CD8-positive, alpha-beta memory T cell (primary cell): ENCODE measurements at regions not wholly inside any gene's neighbourhood (a gene's known extent, or its start where the extent isn't known, plus 50 kb on each side); places are given as distances from the start of the nearest gene placed in this dataset.

Experiments used
- CTCF ChIA-PET: fragments of 350-600 bp; sonication (Branson Sonifier 250); formaldehyde crosslinking; loops from one replicate; lab custom pipeline; 2021; ENCODE audit warnings: antibody characterized with exemption; lab: Charles Lee
- POLR2A ChIA-PET: fragments of 350-600 bp; sonication (Branson Sonifier 250); formaldehyde crosslinking; loops from one replicate; lab custom pipeline; 2021; ENCODE audit warnings: antibody characterized with exemption; lab: Charles Lee
- DNase-seq, 5 donors: peaks; one replicate each; pipeline versions ENCODE4 v3.0.0 to v3.0.0-alpha.2; 2020 to 2022; ENCODE audit warnings: mixed read lengths in 1 of 5
- H3K27ac ChIP-seq: one replicate; pipeline ENCODE4 v1.7.0; 2013; ENCODE audit warnings: low read depth, mild to moderate bottlenecking, low read length, moderate library complexity
- H3K27me3 ChIP-seq: 2 replicates; pipeline ENCODE4 v1.7.0; 2013; ENCODE audit warnings: low read length, mild to moderate bottlenecking; ENCODE audit not compliant: insufficient read depth, poor library complexity, severe bottlenecking
- H3K36me3 ChIP-seq: 2 replicates; pipeline ENCODE4 v1.7.0; 2013; ENCODE audit warnings: mild to moderate bottlenecking, low read length, moderate library complexity; ENCODE audit not compliant: insufficient read depth
- H3K4me1 ChIP-seq: 2 replicates; pipeline ENCODE4 v1.7.0; 2013; ENCODE audit warnings: mild to moderate bottlenecking, low read length, moderate library complexity; ENCODE audit not compliant: insufficient read depth
- H3K4me3 ChIP-seq: 2 replicates; pipeline ENCODE4 v1.7.0; 2013; ENCODE audit warnings: mild to moderate bottlenecking, low read length
- H3K9me3 ChIP-seq: 2 replicates; pipeline ENCODE4 v1.7.0; 2013; ENCODE audit warnings: mild to moderate bottlenecking, low read length
- H3K27ac Mint-ChIP-seq, 8 donors: one replicate each; pipeline ENCODE4 v1.8.0; 2020 to 2021; ENCODE audit warnings: mixed read lengths in 8 of 8, mild to moderate bottlenecking in 6 of 8, inconsistent platforms in 3 of 8, moderate library complexity in 3 of 8
- H3K27me3 Mint-ChIP-seq, 2 donors: one replicate each; pipeline ENCODE4 v1.8.0; 2020 to 2021; ENCODE audit warnings: mixed read lengths in 2 of 2, mild to moderate bottlenecking in 1 of 2, moderate library complexity in 1 of 2
- H3K36me3 Mint-ChIP-seq, 3 donors: one replicate each; pipeline ENCODE4 v1.8.0; 2020 to 2021; ENCODE audit warnings: mixed read lengths in 3 of 3, inconsistent platforms in 1 of 3, mild to moderate bottlenecking in 1 of 3
- H3K4me1 Mint-ChIP-seq, 3 donors: one replicate each; pipeline ENCODE4 v1.8.0; 2020 to 2021; ENCODE audit warnings: mixed read lengths in 3 of 3, inconsistent platforms in 1 of 3, mild to moderate bottlenecking in 1 of 3
- H3K4me3 Mint-ChIP-seq, 7 donors: one replicate each; pipeline ENCODE4 v1.8.0; 2020 to 2021; ENCODE audit warnings: mixed read lengths in 7 of 7, mild to moderate bottlenecking in 6 of 7, moderate library complexity in 4 of 7, inconsistent platforms in 2 of 7
- H3K9me3 Mint-ChIP-seq, 5 donors: one replicate each; pipeline ENCODE4 v1.8.0; 2020 to 2022; ENCODE audit warnings: mixed read lengths in 5 of 5, mild to moderate bottlenecking in 3 of 5, moderate library complexity in 2 of 5, inconsistent platforms in 1 of 5

GRCh38 chr9:82188817-82189216, 200.2 kb downstream of the SPATA31D1 start:
- no peak overlapping the region for H3K27ac ChIP-seq

GRCh38 chr9:82191082-82191770, 202.7 kb downstream of the SPATA31D1 start:
- peaks cover 0 to 24% (median 5%) of the 10 kb centered on the region in 5 donors for H3K9me3 Mint-ChIP-seq
- ChIA-PET POLR2A (no interaction called here), CTCF (no interaction called here)
- H3K27me3 Mint-ChIP-seq: no peaks in the 10 kb centered on the region
- H3K9me3 ChIP-seq: no peaks in the 10 kb centered on the region
- H3K4me3 Mint-ChIP-seq: no peak overlapping the region
- H3K4me3 ChIP-seq: no peak overlapping the region
- no peaks in the 10 kb centered on the region for H3K4me1 ChIP-seq
- H3K27ac ChIP-seq: no peak overlapping the region
- H3K27me3 ChIP-seq: no peaks in the 10 kb centered on the region
- no peaks in the 10 kb centered on the region for H3K36me3 ChIP-seq
- DNase-seq: no peak
- H3K27ac Mint-ChIP-seq: no peak overlapping the region
- H3K4me1 Mint-ChIP-seq: no peaks in the 10 kb centered on the region
- no peaks in the 10 kb centered on the region for H3K36me3 Mint-ChIP-seq

More at GRCh38 chr9:82188817-82189216, 200.2 kb downstream of the SPATA31D1 start:
- Mint-ChIP-seq H3K9me3 (peaks cover 0 to 22% (median 5%) of the 10 kb centered on the region in 5 donors), H3K4me3 (no peak overlapping the region), H3K36me3 (no peaks in the 10 kb centered on the region), H3K27me3 (no peaks in the 10 kb centered on the region), H3K27ac (no peak overlapping the region), H3K4me1 (peaks cover 0 to 5% (median 0%) of the 10 kb centered on the region in 3 donors)
- ChIA-PET POLR2A (no interaction called here), CTCF (no interaction called here)
- Histone ChIP-seq H3K4me3 (no peak overlapping the region), H3K36me3 (no peaks in the 10 kb centered on the region), H3K9me3 (no peaks in the 10 kb centered on the region), H3K27me3 (no peaks in the 10 kb centered on the region), H3K4me1 (no peaks in the 10 kb centered on the region)
- no peak for DNase-seq

- no peaks in the 10 kb centered on the region for H3K36me3 Mint-ChIP-seq
- H3K27me3 ChIP-seq: no peaks in the 10 kb centered on the region
- no peak overlapping the region for H3K4me3 Mint-ChIP-seq
- no peak overlapping the region for H3K27ac ChIP-seq
- no peak overlapping the region for H3K27ac Mint-ChIP-seq
- peaks cover 0 to 29% (median 5%) of the 10 kb centered on the region in 5 donors for H3K9me3 Mint-ChIP-seq
- H3K27me3 Mint-ChIP-seq: no peaks in the 10 kb centered on the region
- no peaks in the 10 kb centered on the region for H3K4me1 Mint-ChIP-seq
- no peak overlapping the region for H3K4me3 ChIP-seq
- DNase-seq: no peak
- H3K4me1 ChIP-seq: no peaks in the 10 kb centered on the region
- H3K9me3 ChIP-seq: no peaks in the 10 kb centered on the region
- H3K36me3 ChIP-seq: no peaks in the 10 kb centered on the region
- ChIA-PET POLR2A (no interaction called here), CTCF (no interaction called here)
These were observed 203.6 kb downstream of the SPATA31D1 start for GRCh38 chr9:82192211-82192610.

GRCh38 chr9:82196622-82197441, 208.3 kb downstream of the SPATA31D1 start:
- H3K4me3 Mint-ChIP-seq: no peak overlapping the region
- no peaks in the 10 kb centered on the region for H3K4me1 Mint-ChIP-seq
- POLR2A ChIA-PET: no interaction called here
- DNase-seq: no peak
- Histone ChIP-seq H3K27ac (no peak overlapping the region), H3K27me3 (no peaks in the 10 kb centered on the region), H3K9me3 (no peaks in the 10 kb centered on the region), H3K36me3 (no peaks in the 10 kb centered on the region), H3K4me3 (no peak overlapping the region), H3K4me1 (no peaks in the 10 kb centered on the region)
- H3K27me3 Mint-ChIP-seq: no peaks in the 10 kb centered on the region
- no peaks in the 10 kb centered on the region for H3K36me3 Mint-ChIP-seq
- CTCF ChIA-PET: no interaction called here
- H3K27ac Mint-ChIP-seq: no peak overlapping the region
- peaks cover 0 to 18% (median 5%) of the 10 kb centered on the region in 5 donors for H3K9me3 Mint-ChIP-seq

- no peaks in the 10 kb centered on the region for H3K4me1 ChIP-seq
- ChIA-PET POLR2A (no interaction called here), CTCF (no interaction called here)
- H3K36me3 ChIP-seq: no peaks in the 10 kb centered on the region
- no peak for DNase-seq
- Mint-ChIP-seq H3K27ac (no peak overlapping the region), H3K27me3 (no peaks in the 10 kb centered on the region), H3K4me3 (no peak overlapping the region), H3K4me1 (no peaks in the 10 kb centered on the region), H3K9me3 (peaks cover 0 to 23% (median 4%) of the 10 kb centered on the region in 5 donors), H3K36me3 (no peaks in the 10 kb centered on the region)
- H3K27ac ChIP-seq: no peak overlapping the region
- no peaks in the 10 kb centered on the region for H3K27me3 ChIP-seq
- H3K9me3 ChIP-seq: no peaks in the 10 kb centered on the region
- no peak overlapping the region for H3K4me3 ChIP-seq
These were observed 212.6 kb downstream of the SPATA31D1 start for GRCh38 chr9:82201196-82201595.

- Mint-ChIP-seq H3K9me3 (peaks cover 0 to 20% (median 4%) of the 10 kb centered on the region in 5 donors), H3K27me3 (no peaks in the 10 kb centered on the region), H3K36me3 (no peaks in the 10 kb centered on the region), H3K4me1 (no peaks in the 10 kb centered on the region), H3K27ac (no peak overlapping the region), H3K4me3 (no peak overlapping the region)
- Histone ChIP-seq H3K27me3 (no peaks in the 10 kb centered on the region), H3K27ac (no peak overlapping the region), H3K36me3 (no peaks in the 10 kb centered on the region), H3K4me1 (no peaks in the 10 kb centered on the region), H3K4me3 (no peak overlapping the region), H3K9me3 (no peaks in the 10 kb centered on the region)
- ChIA-PET CTCF (no interaction called here), POLR2A (no interaction called here)
- no peak for DNase-seq
These were observed 214.2 kb downstream of the SPATA31D1 start for GRCh38 chr9:82202808-82203207.

- Mint-ChIP-seq H3K27me3 (no peaks in the 10 kb centered on the region), H3K4me3 (no peak overlapping the region), H3K4me1 (no peaks in the 10 kb centered on the region), H3K27ac (peak overlapping the region in 1 of 8 donors; percentile 4), H3K9me3 (peaks cover 2 to 40% (median 10%) of the 10 kb centered on the region in 5 donors), H3K36me3 (no peaks in the 10 kb centered on the region)
- DNase-seq: no peak
- H3K4me3 ChIP-seq: no peak overlapping the region
- no peaks in the 10 kb centered on the region for H3K27me3 ChIP-seq
- POLR2A ChIA-PET: no interaction called here
- H3K4me1 ChIP-seq: no peaks in the 10 kb centered on the region
- no peaks in the 10 kb centered on the region for H3K9me3 ChIP-seq
- CTCF ChIA-PET: no interaction called here
- no peaks in the 10 kb centered on the region for H3K36me3 ChIP-seq
- H3K27ac ChIP-seq: no peak overlapping the region
These were observed 217.9 kb downstream of the SPATA31D1 start for GRCh38 chr9:82206490-82206889.

- ChIA-PET POLR2A (no interaction called here), CTCF (no interaction called here)
- H3K27ac Mint-ChIP-seq: no peak overlapping the region
- no peaks in the 10 kb centered on the region for H3K9me3 ChIP-seq
- no peaks in the 10 kb centered on the region for H3K27me3 ChIP-seq
- DNase-seq: no peak
- no peaks in the 10 kb centered on the region for H3K36me3 Mint-ChIP-seq
- H3K27ac ChIP-seq: no peak overlapping the region
- H3K27me3 Mint-ChIP-seq: no peaks in the 10 kb centered on the region
- H3K9me3 Mint-ChIP-seq: peaks cover 2 to 38% (median 10%) of the 10 kb centered on the region in 5 donors
- H3K4me1 ChIP-seq: no peaks in the 10 kb centered on the region
- no peak overlapping the region for H3K4me3 ChIP-seq
- H3K4me1 Mint-ChIP-seq: no peaks in the 10 kb centered on the region
- no peak overlapping the region for H3K4me3 Mint-ChIP-seq
- H3K36me3 ChIP-seq: no peaks in the 10 kb centered on the region
These were observed 218.4 kb downstream of the SPATA31D1 start for GRCh38 chr9:82206946-82207345.
